Cerebellar cortex (tissue), 1 donor: ENCODE measurements at regions not wholly inside any gene's neighbourhood (a gene's known extent, or its start where the extent isn't known, plus 50 kb on each side); places are given as distances from the start of the nearest gene placed in this dataset.
"Not testable (repeated sequence)": the region's sequence is repeated elsewhere in the genome, so short reads cannot be mapped to it uniquely, and the experiment has no call there.

Experiments used
- DNase-seq: peaks from one replicate; pipeline ENCODE4 v3.0.0-alpha.2; 2015; ENCODE audit warnings: low spot score

DNA sequence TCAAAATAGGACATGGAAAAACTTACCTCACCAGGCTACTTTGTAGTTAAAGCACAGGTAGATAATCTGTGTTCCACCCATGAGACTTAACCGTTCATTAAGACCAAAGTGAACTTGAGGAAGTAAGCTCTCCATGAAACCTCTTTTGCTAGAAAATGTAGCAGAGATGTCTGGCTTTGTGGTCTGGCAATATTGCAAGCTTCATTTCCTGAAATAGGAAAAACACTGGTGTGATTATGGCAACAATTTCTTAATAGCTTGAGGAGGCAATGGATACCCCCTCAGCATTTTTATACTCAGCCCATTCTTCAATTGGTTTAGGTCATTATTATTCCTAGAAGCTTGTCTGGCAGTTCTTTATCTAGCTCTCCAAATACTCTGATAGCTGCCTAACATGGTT is 957.3 kb downstream of the IGSF11 start:
- no peak for DNase-seq

DNA sequence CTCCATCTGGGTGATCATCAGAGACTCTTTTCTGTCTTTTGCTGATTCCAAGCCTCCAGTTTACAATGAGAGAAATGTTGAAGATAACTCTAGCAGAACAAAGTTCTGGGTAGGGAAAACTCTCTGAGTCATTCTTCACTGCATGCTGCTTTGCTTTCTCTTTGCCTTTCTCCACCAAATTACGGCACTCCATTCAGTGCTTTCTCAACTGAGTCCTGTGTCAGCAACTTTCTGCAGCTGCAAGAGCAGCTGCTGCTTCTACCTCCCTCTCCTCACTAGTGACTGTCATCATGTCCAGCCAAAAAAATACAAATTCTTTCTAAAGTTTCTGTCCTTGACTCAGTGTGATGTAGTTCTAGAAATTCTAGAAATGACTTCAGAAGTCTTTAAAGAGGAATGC is 953.8 kb downstream of the IGSF11 start:
- no peak for DNase-seq

DNA sequence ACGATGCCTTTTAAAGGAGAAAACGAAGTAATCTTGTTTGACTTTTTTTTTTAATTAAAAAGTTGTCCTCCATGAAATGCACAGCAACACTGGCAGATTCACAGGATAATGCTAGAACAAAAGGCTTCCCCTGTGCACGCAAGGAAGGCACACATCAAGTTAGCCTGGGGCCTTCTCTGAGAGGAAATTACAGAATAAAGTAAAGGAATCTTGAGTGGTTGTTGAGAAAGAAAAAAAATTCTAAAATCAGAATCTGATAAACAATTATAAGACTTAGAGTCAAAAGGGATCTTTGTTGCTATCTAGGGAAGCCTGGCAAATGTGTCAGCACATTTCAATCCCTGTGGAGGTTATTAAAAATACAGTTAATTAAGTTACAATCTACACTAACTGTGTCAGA is 946.0 kb downstream of the IGSF11 start:
- no peak for DNase-seq

DNA sequence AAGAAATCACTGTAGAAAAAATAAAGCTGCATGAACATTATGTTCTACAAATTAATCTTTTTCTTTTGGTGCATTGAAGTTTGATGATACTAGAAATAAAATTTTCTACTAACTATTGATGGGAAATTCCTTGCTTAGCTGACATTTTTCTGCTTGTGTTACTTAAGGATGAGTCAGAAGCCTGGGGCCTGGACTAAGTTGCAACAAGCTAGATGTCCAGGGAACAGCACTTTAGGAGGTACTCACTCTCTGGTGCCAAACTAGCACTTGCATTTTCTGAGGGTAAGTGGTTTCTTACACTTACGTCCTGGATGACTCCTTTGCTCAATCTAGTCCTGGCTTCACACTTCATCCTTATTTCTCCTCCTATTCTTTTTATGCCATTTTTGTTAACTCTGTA is 945.1 kb downstream of the IGSF11 start:
- DNase-seq: no peak

DNA sequence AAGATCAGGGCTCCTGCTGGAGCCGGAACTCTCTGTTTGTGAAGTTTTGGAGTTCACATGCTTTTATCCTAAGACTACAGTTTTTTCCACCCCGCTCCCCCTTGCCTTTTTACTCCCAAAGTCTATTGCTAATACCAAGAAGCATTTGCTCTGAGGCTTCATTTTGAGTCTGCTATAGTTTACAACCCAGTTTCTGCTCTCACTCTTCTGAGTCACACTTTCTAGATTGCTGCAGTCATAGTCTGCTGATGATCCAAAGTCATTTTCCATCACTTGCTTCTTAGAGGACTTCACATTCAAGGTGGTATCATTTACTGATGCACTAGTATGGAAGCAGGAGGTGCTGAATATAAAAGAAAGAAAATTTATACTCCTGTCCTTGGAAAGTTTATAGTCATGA is 937.4 kb downstream of the IGSF11 start:
- DNase-seq: no peak

- no peak for DNase-seq
Observed at GRCh38 chr3:118097660-118098059, 937.0 kb downstream of the IGSF11 start.

DNA sequence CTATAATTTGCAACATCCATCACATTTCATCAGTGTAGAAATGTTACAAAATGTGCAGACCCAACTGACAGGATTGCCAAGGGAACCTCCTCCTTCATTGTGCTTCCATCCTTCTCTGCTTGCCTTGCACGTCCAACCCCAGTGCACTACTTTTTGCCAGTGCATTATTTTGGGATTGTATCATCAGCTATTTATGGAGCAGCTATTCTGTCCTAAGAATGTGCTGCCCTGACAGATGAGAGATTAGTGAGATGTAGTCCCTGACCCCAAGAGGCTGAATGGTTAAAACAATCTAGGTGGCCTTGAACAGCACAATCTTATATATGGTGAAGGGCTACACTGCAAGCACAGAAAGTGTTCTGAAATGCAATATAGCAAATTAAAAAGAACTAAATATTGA is 935.8 kb downstream of the IGSF11 start:
- DNase-seq: no peak

DNA sequence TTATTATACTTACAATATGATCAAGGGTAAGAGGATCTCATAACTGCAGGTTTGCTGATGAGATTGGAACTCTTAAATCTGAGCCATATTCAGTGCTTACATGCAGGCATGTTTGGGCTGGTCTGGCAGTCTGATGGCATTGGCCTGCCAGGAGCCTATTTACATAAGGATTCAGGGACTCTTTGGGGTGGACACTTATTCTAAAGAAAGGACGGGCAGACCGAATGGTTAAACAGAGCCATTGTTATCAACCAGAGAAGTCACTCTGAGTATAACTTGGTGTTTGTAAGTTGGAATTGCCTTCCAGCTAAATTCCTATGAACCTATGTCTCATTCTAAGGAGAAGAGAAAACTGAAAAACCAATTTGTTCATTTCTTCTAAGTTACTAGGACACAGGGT is 932.8 kb downstream of the IGSF11 start:
- DNase-seq: no peak

- no peak for DNase-seq
Observed at GRCh38 chr3:118102737-118103136, 931.9 kb downstream of the IGSF11 start.

- no peak for DNase-seq
Observed at GRCh38 chr3:118108201-118108600, 926.4 kb downstream of the IGSF11 start.

DNA sequence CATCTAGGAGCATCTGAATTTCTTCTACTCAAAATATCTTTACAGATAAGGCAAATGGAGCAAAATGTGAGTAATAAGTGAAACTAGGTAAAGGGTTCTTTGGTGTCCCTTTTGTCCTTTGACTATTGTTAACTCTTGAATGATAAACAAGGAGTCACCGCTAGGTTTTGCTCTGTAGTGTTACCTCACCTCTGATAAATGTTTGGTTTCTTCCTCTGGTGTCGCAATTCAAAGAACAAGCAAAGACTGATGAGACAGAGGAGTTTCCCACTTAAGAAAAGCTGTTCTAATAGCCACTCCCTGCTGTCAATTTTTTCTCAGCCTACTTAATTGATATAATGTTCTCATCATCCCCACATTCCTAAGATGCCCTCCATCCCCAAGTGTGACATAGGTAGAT is 925.9 kb downstream of the IGSF11 start:
- no peak for DNase-seq

DNA sequence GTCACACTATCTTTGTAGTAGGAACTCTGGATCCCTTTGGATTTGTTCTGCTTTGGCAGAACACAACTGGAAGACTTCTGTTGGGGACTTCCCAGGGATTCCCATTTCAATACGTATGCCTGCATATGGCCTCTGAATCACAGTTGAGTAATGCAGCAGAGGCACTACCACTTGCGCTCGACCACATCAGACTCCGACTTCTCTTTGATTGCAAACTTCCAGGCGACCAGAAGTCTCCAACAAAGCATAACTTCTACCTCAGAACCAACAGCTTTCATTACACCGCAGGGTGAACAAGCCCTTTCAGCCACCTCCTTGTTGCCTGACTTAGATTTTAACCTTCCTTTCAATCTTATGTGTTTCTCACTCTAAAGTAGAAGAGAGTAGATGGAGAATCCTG is 924.4 kb downstream of the IGSF11 start:
- no peak for DNase-seq

GRCh38 chr3:118116991-118117390 is 917.7 kb downstream of the IGSF11 start:
- DNase-seq: no peak

GRCh38 chr3:118126751-118127150 is 907.9 kb downstream of the IGSF11 start:
- no peak for DNase-seq

DNA sequence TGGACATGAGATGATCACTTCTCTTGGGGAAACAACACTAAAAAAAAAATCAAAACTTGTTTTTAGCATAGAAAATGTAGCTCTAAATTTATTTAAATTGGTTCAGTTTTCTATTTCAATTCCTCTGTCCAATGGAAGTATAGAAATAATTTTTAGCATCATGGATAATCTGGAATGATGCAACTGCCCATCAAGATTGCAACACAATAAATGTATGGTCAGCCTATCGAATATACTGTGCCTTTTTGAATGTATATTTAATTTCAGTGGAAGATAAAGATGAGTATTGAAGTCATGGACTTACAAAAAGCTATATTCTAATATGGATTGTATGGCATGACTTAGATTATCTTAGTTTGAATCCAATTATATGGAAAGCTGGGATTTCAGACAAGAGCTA is 906.7 kb downstream of the IGSF11 start:
- no peak for DNase-seq

DNA sequence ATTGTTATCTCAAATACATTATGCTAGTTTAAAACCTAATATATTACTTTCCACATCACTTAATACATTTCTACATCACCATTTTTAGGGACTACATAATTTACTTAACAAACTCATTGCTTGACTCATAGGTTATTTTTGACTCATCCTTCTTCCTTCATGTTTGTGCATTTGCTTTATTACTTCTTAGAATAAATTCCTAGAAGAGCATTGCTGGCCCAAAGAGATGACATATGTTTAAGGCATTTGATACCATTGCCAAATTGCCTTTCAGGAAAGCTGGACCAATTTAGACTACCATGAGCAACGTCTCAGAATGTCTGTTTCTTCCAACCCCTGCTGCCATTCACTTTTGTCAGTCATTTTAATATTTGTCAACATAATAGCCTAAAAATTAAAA is 905.8 kb downstream of the IGSF11 start:
- no peak for DNase-seq

- DNase-seq: no peak
Observed at GRCh38 chr3:118137778-118138177, 896.9 kb downstream of the IGSF11 start.

DNA sequence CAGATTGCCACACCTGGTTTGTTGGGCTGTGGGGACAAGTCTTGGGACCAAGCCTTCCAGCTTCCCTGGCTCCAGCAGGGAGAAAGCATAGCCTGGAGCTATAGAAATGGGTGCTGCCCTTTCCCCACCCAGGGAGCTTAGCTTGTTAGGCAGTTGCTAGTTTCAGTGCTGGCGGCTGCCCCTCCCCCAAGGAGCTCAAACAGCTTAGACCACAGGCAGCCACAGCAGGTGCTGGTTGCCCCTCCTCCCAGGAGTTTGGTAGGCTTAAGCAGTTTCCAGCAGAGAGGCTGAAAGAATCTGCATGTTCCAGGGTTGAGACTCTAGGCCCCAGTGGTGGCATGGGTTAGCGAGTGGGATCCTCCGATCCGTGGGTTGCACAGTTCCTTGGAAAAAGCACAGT is 889.7 kb downstream of the IGSF11 start:
- DNase-seq: no peak

GRCh38 chr3:118146658-118147375 is 887.8 kb downstream of the IGSF11 start:
- no peak for DNase-seq

GRCh38 chr3:118151164-118151563 is 883.5 kb downstream of the IGSF11 start:
- no peak for DNase-seq

DNA sequence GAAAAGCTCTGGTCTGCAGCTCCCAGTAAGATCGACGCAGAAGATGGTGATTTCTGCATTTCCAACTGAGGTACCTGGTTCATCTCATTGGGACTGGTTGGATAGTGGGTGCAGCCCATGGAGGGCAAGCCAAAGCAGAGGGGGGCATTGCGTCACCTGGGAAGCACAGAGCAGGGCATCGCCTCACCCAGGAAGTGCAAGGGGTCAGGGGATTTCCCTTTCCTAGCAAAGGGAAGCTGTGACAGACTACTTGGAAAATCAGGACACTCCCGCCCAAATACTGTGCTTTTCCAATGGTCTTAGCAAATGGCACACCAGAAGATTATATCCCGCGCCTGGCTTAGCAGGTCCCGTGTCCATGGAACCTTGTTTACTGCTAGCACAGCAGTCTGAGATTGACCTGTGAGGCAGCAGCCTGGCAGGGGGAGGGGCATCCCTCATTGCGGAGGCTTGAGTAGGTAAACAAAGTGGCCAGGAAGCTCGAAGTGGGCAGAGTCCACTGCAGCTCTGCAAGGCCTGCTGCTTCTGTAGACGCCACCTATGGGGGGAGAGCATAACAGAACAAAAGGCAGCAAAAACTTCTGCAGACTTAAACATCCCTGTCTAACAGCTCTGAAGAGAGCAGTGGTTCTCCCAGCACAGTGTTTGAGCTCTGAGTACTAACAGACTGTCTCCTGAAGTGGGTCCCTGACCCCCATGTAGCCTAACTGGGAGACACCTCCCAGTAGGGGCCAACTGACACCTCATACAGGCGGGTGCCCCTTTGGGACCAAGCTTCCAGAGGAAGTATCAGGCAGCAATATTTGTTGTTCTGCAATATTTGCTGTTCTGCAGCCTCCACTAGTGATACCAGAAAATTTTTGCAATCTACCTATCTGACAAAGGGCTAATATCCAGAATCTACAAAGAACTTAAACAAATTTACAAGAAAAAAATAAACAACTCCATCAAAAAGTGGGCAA is 871.7 kb downstream of the IGSF11 start:
- DNase-seq: not testable (repeated sequence)

DNA sequence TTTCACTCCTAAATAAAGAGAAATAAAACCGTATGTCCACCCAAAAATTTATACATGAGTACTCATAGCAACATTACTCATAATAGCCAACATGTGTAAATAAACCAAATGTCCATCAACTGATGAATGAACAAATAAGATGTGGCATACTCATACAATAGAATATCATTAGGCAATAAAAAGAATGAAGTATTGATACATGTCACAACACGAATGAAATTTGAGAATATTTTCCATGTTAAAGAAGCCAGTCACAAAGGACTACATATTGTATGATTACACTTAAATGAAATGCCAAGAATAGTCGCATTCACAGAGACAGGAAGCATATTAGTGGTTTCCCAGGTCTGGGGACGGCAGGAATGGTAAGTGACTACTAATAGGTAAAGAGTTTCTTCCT is 869.2 kb downstream of the IGSF11 start:
- DNase-seq: no peak

GRCh38 chr3:118167571-118167970 is 867.1 kb downstream of the IGSF11 start:
- no peak for DNase-seq
